Brain microvascular endothelial cell (primary cell): ENCODE measurements at regions not wholly inside any gene's neighbourhood (a gene's known extent, or its start where the extent isn't known, plus 50 kb on each side); places are given as distances from the start of the nearest gene placed in this dataset.

Source experiments
- DNase-seq: peaks from one replicate; pipeline ENCODE4 v3.0.0-alpha.2; 2020
- H3K27ac ChIP-seq: fragments of 250-450 bp; sonication (Bioruptor Pico); 2 replicates; pipeline ENCODE4 v1.5.1; 2020; ENCODE audit warnings: mild to moderate bottlenecking, moderate library complexity
- H3K27me3 ChIP-seq: fragments of 250-450 bp; sonication (Bioruptor Pico); replicated peaks from 2 replicates; pipeline ENCODE4 v1.5.1; 2020; ENCODE audit warnings: mild to moderate bottlenecking
- H3K36me3 ChIP-seq: fragments of 250-450 bp; sonication (Bioruptor Pico); replicated peaks from 2 replicates; pipeline ENCODE4 v1.5.1; 2020; ENCODE audit warnings: mild to moderate bottlenecking
- H3K4me3 ChIP-seq: 2 replicates; pipeline ENCODE4 v1.5.1; 2011; ENCODE audit warnings: low read depth, mild to moderate bottlenecking, control low read depth, low read length, moderate library complexity
- CTCF ChIP-seq: IDR thresholded peaks from 2 replicates; pipeline ENCODE4 v1.5.1; 2011; ENCODE audit warnings: low read depth, mild to moderate bottlenecking, moderate library complexity, low read length, control low read depth, inconsistent platforms; ENCODE audit errors: missing control alignments
- in situ Hi-C: cut with HindIII; loops from 2 replicates; pipeline ENCODE4 v1.10.0; 2017; ENCODE audit warnings: low sequenced_read_pairs, low pct_ligation_motif_present

DNA sequence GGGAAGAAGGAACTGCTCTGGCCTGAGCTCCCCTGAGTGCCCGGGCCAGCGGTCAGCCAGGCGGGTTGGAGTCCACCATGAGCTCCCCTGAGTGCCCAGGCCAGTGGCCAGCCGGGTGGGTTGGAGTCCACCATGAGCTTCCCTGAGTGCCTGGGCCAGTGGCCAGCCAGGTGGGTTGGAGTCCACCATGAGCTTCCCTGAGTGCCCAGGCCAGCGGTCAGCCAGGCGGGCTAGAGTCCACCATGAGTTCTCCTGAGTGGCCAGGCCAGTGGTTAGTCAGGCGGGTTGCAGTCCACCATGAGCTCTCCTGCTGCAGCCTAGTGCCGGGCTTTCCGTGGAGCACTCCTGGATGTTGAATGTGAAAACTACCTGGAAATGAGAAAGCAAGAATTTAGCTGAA, 844.0 kb downstream of the TBC1D22A start:
- no peak for DNase-seq
- Histone ChIP-seq H3K27me3 (no peaks in the 10 kb centered on the region), H3K4me3 (no peak overlapping the region), H3K36me3 (no peaks in the 10 kb centered on the region), H3K27ac (no peak overlapping the region)
- TF ChIP-seq CTCF = no peak
- in situ Hi-C loops = no loop called here

- DNase-seq = no peak
- Histone ChIP-seq H3K4me3 (no peak overlapping the region), H3K27ac (no peak overlapping the region), H3K27me3 (no peaks in the 10 kb centered on the region), H3K36me3 (no peaks in the 10 kb centered on the region)
- in situ Hi-C loops = no loop called here
- TF ChIP-seq CTCF = no peak
Measured at GRCh38 chr22:47605886-47606285, 843.4 kb downstream of the TBC1D22A start.

DNA sequence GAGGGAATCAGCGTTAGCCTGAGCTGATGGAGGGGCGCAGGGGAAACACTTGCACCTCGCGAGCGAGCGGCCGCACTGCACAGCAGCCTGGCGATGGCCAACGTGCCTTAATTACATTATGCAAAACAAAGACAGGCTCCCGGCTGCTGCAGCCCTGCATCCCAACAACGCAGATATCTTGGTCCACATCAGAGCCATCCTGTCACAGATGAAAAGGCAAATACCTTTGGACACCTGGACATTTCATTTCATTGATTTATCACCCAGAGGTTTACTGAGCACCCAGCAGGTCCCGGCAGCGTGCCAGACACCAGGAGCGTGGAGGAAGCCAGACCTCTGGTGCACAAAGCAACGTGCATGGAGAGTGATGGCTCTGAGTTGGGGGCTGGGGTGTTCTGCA, 843.0 kb downstream of the TBC1D22A start:
- no peaks in the 10 kb centered on the region for H3K27me3 ChIP-seq
- no peak for DNase-seq
- in situ Hi-C loops = no loop called here
- no peak for TF ChIP-seq CTCF
- no peak overlapping the region for H3K4me3 ChIP-seq
- H3K27ac ChIP-seq = no peak overlapping the region
- no peaks in the 10 kb centered on the region for H3K36me3 ChIP-seq

DNA sequence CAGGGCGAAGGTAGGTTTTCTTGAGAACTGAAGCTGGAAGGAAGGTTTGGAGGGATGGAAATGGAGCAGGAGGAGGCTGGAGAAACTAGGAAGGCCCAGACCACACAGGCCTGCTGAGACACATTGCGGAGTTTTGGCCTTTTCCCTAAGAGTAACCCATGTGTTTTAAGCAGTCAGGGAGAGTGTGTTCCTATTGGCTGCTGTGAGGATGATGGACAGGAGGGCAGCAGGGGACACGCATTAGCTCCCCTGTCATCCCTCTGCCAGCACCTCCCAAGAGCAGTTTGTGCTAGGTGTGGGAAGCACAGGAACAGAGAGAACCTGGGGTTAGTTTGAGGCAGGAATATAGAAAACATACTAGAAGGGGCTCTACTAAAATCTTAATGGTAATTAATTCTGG, 842.1 kb downstream of the TBC1D22A start:
- Histone ChIP-seq H3K27me3 (no peaks in the 10 kb centered on the region), H3K27ac (no peak overlapping the region), H3K4me3 (no peak overlapping the region), H3K36me3 (no peaks in the 10 kb centered on the region)
- no peak for DNase-seq
- in situ Hi-C loops = no loop called here
- no peak for TF ChIP-seq CTCF

GRCh38 chr22:47602732-47603131, 840.3 kb downstream of the TBC1D22A start:
- H3K27ac ChIP-seq = no peak overlapping the region
- no peaks in the 10 kb centered on the region for H3K27me3 ChIP-seq
- DNase-seq = no peak
- TF ChIP-seq CTCF = no peak
- H3K4me3 ChIP-seq = no peak overlapping the region
- H3K36me3 ChIP-seq = no peaks in the 10 kb centered on the region
- in situ Hi-C loops = no loop called here

DNA sequence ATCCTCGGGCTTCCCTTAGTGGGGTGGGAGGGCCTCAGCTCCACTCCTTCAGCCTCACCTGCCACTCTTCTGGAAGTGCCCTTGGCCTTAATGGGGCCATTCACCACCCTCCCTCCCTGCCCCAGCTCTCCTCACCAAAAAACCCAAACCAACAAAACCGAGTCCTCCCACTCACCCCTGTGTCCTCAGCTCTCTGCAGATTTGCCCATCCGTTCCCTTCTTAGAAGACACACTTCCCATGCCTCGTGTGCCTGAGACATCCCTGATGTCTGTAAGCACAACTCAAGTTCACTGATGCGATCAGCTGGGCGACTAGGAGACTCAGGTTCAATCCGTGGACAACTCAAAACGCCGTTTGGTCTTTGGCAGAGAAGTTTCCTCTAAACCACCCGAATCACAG, 839.2 kb downstream of the TBC1D22A start:
- Histone ChIP-seq H3K36me3 (no peaks in the 10 kb centered on the region), H3K4me3 (no peak overlapping the region), H3K27ac (no peak overlapping the region), H3K27me3 (no peaks in the 10 kb centered on the region)
- in situ Hi-C loops = no loop called here
- no peak for TF ChIP-seq CTCF
- no peak for DNase-seq
